HCT116 (cell line): ENCODE measurements at regions not wholly inside any gene's neighbourhood (a gene's known extent, or its start where the extent isn't known, plus 50 kb on each side); places are given as distances from the start of the nearest gene placed in this dataset.

Source experiments
- ATAC-seq: fragments of 200-7000 bp; cut with Tn5 transposase; 2 replicates; pipeline ENCODE4 v1.9.1; 2020; ENCODE audit warnings: mild to moderate bottlenecking, moderate library complexity
- BruUV-seq: library from RNA; stranded (reverse); fragments of 400-500 nt; replicated peaks from 2 replicates; lab custom pipeline; 2021; lab: Mats Ljungman, UMichigan
- CTCF ChIA-PET: fragments of 300-600 bp; sonication (Branson Sonifier 250); formaldehyde crosslinking; loops from one replicate; lab custom pipeline; 2021; ENCODE audit warnings: antibody characterized with exemption; lab: Charles Lee
- POLR2A ChIA-PET: fragments of 300-600, 350-600 bp; sonication (Branson Sonifier 250); formaldehyde crosslinking; loops from one replicate; lab custom pipeline; 2021; ENCODE audit warnings: antibody characterized with exemption; lab: Charles Lee
- RAD21 ChIA-PET, 2 experiments: fragments of 300-600 bp; sonication (Branson Sonifier 250); formaldehyde crosslinking; loops; one replicate each; lab custom pipeline; 2023; ENCODE audit warnings: low total read pairs in 2 of 2; ENCODE audit not compliant: uncharacterized antibody in 2 of 2, unreplicated experiment in 2 of 2, low non-redundant PET in 1 of 2; lab: Charles Lee
- DNase-seq: peaks from one replicate; pipeline ENCODE4 v3.0.0-alpha.2; 2010; ENCODE audit warnings: low read depth, low spot score
- H2AFZ ChIP-seq: fragments of 200-600 bp; shearing (Covaris generic), sonication (generic); 2 replicates; pipeline ENCODE4 v1.6.1; 2017; ENCODE audit warnings: low read depth, mixed run types, mixed read lengths, antibody characterized with exemption, low read length; ENCODE audit not compliant: poor library complexity, severe bottlenecking
- H3K27ac ChIP-seq: 2 replicates; pipeline ENCODE4 v1.5.1; 2012; ENCODE audit warnings: low read depth, low read length
- H3K27me3 ChIP-seq: fragments of 200-600 bp; sonication (generic); 2 replicates; pipeline ENCODE4 v1.6.1; 2016; ENCODE audit warnings: mixed run types, low read length, mixed read lengths; ENCODE audit not compliant: insufficient read depth
- H3K36me3 ChIP-seq, 2 experiments: fragments of 200-500 bp in 1 of 2; fragments of 200-600 bp in 1 of 2; sonication (Bioruptor generic) in 1 of 2; sonication (generic) in 1 of 2; 2 replicates each; pipeline versions ENCODE4 v1.5.1 to v1.6.1; 2014 to 2016; ENCODE audit warnings: low read length in 2 of 2, inconsistent platforms in 1 of 2, mixed read lengths in 1 of 2, mixed run types in 1 of 2; ENCODE audit not compliant: insufficient read depth in 2 of 2, control insufficient read depth in 1 of 2
- H3K4me1 ChIP-seq, 2 experiments: fragments of 200-600 bp in 1 of 2; sonication (generic) in 1 of 2; 2 replicates each; pipeline versions ENCODE4 v1.5.1 to v1.6.1; 2012 to 2017; ENCODE audit warnings: low read length in 2 of 2, inconsistent platforms in 1 of 2, mild to moderate bottlenecking in 1 of 2, mixed read lengths in 1 of 2, mixed run types in 1 of 2, moderate library complexity in 1 of 2; ENCODE audit not compliant: insufficient read depth in 2 of 2, control insufficient read depth in 1 of 2
- H3K4me2 ChIP-seq: fragments of 200-600 bp; sonication (generic); 2 replicates; pipeline ENCODE4 v1.6.1; 2017; ENCODE audit warnings: mixed run types, low read length, mixed read lengths
- H3K4me3 ChIP-seq, 2 experiments: fragments of 200-600 bp in 1 of 2; sonication (generic) in 1 of 2; replicated peaks in 1 of 2; 2 replicates each; pipeline ENCODE4 v1.5.1; 2011 to 2016; ENCODE audit warnings: low read length in 2 of 2, control low read depth in 1 of 2, low read depth in 1 of 2, mild to moderate bottlenecking in 1 of 2, mixed read lengths in 1 of 2, mixed run types in 1 of 2
- H3K79me2 ChIP-seq: fragments of 200-600 bp; sonication (generic); 2 replicates; pipeline ENCODE4 v1.6.1; 2017; ENCODE audit warnings: mild to moderate bottlenecking, mixed run types, low read length, moderate library complexity, mixed read lengths; ENCODE audit not compliant: insufficient read depth
- H3K9ac ChIP-seq: fragments of 200-600 bp; sonication (generic); 2 replicates; pipeline ENCODE4 v1.6.1; 2016; ENCODE audit warnings: low read length, mixed read lengths
- H3K9me2 ChIP-seq: fragments of 200-600 bp; sonication (generic), shearing (Covaris generic); 2 replicates; pipeline ENCODE4 v1.6.1; 2017; ENCODE audit warnings: mixed run types, mild to moderate bottlenecking, moderate library complexity; ENCODE audit not compliant: insufficient read depth
- H3K9me3 ChIP-seq, 2 experiments: fragments of 200-500 bp in 1 of 2; fragments of 200-600 bp in 1 of 2; sonication (Bioruptor generic) in 1 of 2; sonication (generic) in 1 of 2; 2 replicates each; pipeline ENCODE4 v1.6.1; 2014 to 2017; ENCODE audit warnings: low read length in 2 of 2, mixed read lengths in 2 of 2, inconsistent platforms in 1 of 2, low read depth in 1 of 2, mild to moderate bottlenecking in 1 of 2, mixed run types in 1 of 2, moderate library complexity in 1 of 2; ENCODE audit not compliant: control insufficient read depth in 1 of 2, insufficient read depth in 1 of 2
- H4K20me1 ChIP-seq: fragments of 200-600 bp; sonication (generic), shearing (Covaris generic); 2 replicates; pipeline ENCODE4 v1.6.1; 2017; ENCODE audit warnings: mixed run types, mild to moderate bottlenecking, moderate library complexity; ENCODE audit not compliant: insufficient read depth
- CBX3 ChIP-seq: IDR thresholded peaks from 2 replicates; pipeline ENCODE4 v1.6.1; 2012; ENCODE audit warnings: low read depth
- CEBPB ChIP-seq: IDR thresholded peaks from 2 replicates; pipeline ENCODE4 v1.6.1; 2012; ENCODE audit warnings: low read depth
- EGR1 ChIP-seq: IDR thresholded peaks from 2 replicates; pipeline ENCODE4 v1.6.1; 2012; ENCODE audit warnings: low read depth
- ELF1 ChIP-seq: IDR thresholded peaks from 2 replicates; pipeline ENCODE4 v1.6.1; 2012; ENCODE audit warnings: low read depth, borderline replicate concordance
- FOSL1 ChIP-seq: IDR thresholded peaks from 2 replicates; pipeline ENCODE4 v1.6.1; 2012; ENCODE audit warnings: low read depth
- POLR2AphosphoS5 ChIP-seq: IDR thresholded peaks from 2 replicates; pipeline ENCODE4 v1.6.1; 2011; ENCODE audit warnings: mild to moderate bottlenecking, low read depth, low read length, moderate library complexity
- SIN3A ChIP-seq: IDR thresholded peaks from 2 replicates; pipeline ENCODE4 v1.6.1; 2012; ENCODE audit warnings: low read depth
- TCF7L2 ChIP-seq: IDR thresholded peaks from 2 replicates; pipeline ENCODE4 v1.7.0; 2011; ENCODE audit warnings: borderline replicate concordance, inconsistent platforms; ENCODE audit not compliant: insufficient read depth, insufficient read length; ENCODE audit errors: extremely low read depth
- YY1 ChIP-seq: IDR thresholded peaks from 2 replicates; pipeline ENCODE4 v1.6.1; 2011; ENCODE audit warnings: low read length, low read depth, moderate library complexity, mild to moderate bottlenecking; ENCODE audit not compliant: insufficient replicate concordance; ENCODE audit errors: extremely low read depth
- ZNF274 ChIP-seq: fragments of 200-500 bp; sonication (Bioruptor generic); IDR thresholded peaks from 2 replicates; pipeline ENCODE4 v1.6.1; 2014; ENCODE audit warnings: mild to moderate bottlenecking, low read depth, low read length, inconsistent platforms
- intact Hi-C: fragments of 100-400 bp; cut with micrococcal nuclease; formaldehyde crosslinking; loops from 2 replicates; pipeline ENCODE4 v1.10.0; 2022
- TF ChIP-seq, protein P1 (sequence below): IDR thresholded peaks from 2 replicates; pipeline ENCODE4 v1.6.1; 2012
- TF ChIP-seq, protein P2 (sequence below): IDR thresholded peaks from 2 replicates; pipeline ENCODE4 v1.6.1; 2012
- TF ChIP-seq, protein P3 (sequence below): IDR thresholded peaks from 2 replicates; pipeline ENCODE4 v1.6.1; 2012; ENCODE audit warnings: low read depth
- TF ChIP-seq, protein P4 (sequence below): IDR thresholded peaks from 2 replicates; pipeline ENCODE4 v1.6.1; 2011; ENCODE audit warnings: mild to moderate bottlenecking, low read length, moderate library complexity; ENCODE audit not compliant: insufficient replicate concordance; ENCODE audit errors: extremely low read depth

DNA sequence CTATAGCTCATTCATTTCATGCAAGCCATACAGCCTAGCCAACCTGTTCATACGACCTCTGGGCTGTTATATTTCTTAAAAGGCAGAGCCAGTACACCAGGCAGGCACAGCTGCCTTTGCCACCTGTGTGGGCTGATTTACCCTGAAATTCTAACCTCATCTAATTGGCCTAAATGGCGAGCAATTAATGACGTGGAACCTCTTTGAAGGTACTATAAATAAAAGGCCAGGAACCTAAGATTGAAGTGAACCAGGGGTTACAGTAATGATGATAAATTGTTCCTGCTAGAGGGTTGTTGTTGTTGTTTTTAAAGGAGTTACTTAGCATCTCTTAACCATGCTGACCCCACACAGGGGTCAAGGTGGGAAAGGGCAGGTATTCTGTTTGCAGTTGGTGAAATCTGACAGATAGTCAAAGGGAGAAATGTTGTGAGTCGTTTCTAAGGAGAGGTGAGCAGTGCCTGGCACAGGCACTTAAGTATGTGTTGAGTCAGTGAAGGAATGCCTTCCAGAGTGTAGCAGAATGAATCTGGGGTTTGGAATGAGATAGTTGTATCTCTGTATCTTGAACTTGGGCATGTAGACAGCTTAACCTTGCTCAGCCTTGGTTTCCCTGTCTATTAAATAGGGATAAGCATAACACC, 213.5 kb upstream of the NAV2 start:
- H3K9me3 ChIP-seq = no peaks in the 10 kb centered on the region
- H3K36me3 ChIP-seq = no peaks in the 10 kb centered on the region
- H3K9me2 ChIP-seq = no peaks in the 10 kb centered on the region
- BruUV-seq = no TSS peak
- ChIA-PET CTCF (no interaction called here), RAD21 (no interaction called here), POLR2A (no interaction called here)
- H3K4me3 ChIP-seq = no peak overlapping the region
- no peak overlapping the region for H3K9ac ChIP-seq
- H3K4me1 ChIP-seq = no peaks in the 10 kb centered on the region
- intact Hi-C loops = no loop called here
- H3K4me2 ChIP-seq = no peak overlapping the region
- TF ChIP-seq SIN3A (no peak), TCF7L2 (no peak), POLR2AphosphoS5 (no peak), ELF1 (no peak), FOSL1 (no peak), EGR1 (no peak), ZNF274 (no peak), YY1 (no peak), CBX3 (no peak), CEBPB (no peak)
- TF ChIP-seq, protein P1, sequence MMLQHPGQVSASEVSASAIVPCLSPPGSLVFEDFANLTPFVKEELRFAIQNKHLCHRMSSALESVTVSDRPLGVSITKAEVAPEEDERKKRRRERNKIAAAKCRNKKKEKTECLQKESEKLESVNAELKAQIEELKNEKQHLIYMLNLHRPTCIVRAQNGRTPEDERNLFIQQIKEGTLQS = no peak
- TF ChIP-seq, protein P2, sequence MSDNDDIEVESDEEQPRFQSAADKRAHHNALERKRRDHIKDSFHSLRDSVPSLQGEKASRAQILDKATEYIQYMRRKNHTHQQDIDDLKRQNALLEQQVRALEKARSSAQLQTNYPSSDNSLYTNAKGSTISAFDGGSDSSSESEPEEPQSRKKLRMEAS = no peak
- TF ChIP-seq, protein P3, sequence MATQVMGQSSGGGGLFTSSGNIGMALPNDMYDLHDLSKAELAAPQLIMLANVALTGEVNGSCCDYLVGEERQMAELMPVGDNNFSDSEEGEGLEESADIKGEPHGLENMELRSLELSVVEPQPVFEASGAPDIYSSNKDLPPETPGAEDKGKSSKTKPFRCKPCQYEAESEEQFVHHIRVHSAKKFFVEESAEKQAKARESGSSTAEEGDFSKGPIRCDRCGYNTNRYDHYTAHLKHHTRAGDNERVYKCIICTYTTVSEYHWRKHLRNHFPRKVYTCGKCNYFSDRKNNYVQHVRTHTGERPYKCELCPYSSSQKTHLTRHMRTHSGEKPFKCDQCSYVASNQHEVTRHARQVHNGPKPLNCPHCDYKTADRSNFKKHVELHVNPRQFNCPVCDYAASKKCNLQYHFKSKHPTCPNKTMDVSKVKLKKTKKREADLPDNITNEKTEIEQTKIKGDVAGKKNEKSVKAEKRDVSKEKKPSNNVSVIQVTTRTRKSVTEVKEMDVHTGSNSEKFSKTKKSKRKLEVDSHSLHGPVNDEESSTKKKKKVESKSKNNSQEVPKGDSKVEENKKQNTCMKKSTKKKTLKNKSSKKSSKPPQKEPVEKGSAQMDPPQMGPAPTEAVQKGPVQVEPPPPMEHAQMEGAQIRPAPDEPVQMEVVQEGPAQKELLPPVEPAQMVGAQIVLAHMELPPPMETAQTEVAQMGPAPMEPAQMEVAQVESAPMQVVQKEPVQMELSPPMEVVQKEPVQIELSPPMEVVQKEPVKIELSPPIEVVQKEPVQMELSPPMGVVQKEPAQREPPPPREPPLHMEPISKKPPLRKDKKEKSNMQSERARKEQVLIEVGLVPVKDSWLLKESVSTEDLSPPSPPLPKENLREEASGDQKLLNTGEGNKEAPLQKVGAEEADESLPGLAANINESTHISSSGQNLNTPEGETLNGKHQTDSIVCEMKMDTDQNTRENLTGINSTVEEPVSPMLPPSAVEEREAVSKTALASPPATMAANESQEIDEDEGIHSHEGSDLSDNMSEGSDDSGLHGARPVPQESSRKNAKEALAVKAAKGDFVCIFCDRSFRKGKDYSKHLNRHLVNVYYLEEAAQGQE = no peak
- TF ChIP-seq, protein P4, sequence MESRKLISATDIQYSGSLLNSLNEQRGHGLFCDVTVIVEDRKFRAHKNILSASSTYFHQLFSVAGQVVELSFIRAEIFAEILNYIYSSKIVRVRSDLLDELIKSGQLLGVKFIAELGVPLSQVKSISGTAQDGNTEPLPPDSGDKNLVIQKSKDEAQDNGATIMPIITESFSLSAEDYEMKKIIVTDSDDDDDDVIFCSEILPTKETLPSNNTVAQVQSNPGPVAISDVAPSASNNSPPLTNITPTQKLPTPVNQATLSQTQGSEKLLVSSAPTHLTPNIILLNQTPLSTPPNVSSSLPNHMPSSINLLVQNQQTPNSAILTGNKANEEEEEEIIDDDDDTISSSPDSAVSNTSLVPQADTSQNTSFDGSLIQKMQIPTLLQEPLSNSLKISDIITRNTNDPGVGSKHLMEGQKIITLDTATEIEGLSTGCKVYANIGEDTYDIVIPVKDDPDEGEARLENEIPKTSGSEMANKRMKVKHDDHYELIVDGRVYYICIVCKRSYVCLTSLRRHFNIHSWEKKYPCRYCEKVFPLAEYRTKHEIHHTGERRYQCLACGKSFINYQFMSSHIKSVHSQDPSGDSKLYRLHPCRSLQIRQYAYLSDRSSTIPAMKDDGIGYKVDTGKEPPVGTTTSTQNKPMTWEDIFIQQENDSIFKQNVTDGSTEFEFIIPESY = no peak
- no peak for DNase-seq
- H3K27ac ChIP-seq = no peak overlapping the region
- no peaks in the 10 kb centered on the region for H3K79me2 ChIP-seq
- no peaks in the 10 kb centered on the region for H4K20me1 ChIP-seq
- no peak for ATAC-seq
- H3K27me3 ChIP-seq = peaks cover 52% of the 10 kb centered on the region
- H2AFZ ChIP-seq = no peak overlapping the region
